Fibroblast of lung (primary cell): ENCODE measurements at regions not wholly inside any gene's neighbourhood (a gene's known extent, or its start where the extent isn't known, plus 50 kb on each side); places are given as distances from the start of the nearest gene placed in this dataset.

Source experiments
- CTCF ChIP-seq, 2 donors: IDR thresholded peaks in 1 of 2; conservative IDR thresholded peaks in 1 of 2; 1 replicate in 1 of 2; 2 replicates in 1 of 2; pipeline ENCODE4 v1.5.1; 2011 to 2012; ENCODE audit warnings: low read length in 2 of 2, control low read depth in 1 of 2, inconsistent platforms in 1 of 2, low read depth in 1 of 2, mild to moderate bottlenecking in 1 of 2
- EZH2 ChIP-seq: IDR thresholded peaks from 2 replicates; pipeline ENCODE4 v1.5.1; 2012; ENCODE audit warnings: low read length, control low read depth, mild to moderate bottlenecking; ENCODE audit errors: missing control alignments

GRCh38 chr2:187266645-187267044, 181.4 kb downstream of the CALCRL start:
- TF ChIP-seq CTCF (conservative IDR thresholded peaks at IDR 0.05 in 1 of 2, IDR thresholded peaks at IDR 0.05 in 1 of 2; ENCODE audit: low read depth in 1 of 2, low read length in 2 of 2) = no peak
- TF ChIP-seq EZH2 = no peak
